Thyroid gland (tissue), 4 donors: ENCODE measurements at regions not wholly inside any gene's neighbourhood (a gene's known extent, or its start where the extent isn't known, plus 50 kb on each side); places are given as distances from the start of the nearest gene placed in this dataset.

ENCODE experiments used
- POLR2A ChIP-seq, 2 donors: fragments of 450-650 bp; IDR thresholded peaks; one replicate each; pipeline ENCODE4 v1.6.1; 2017; ENCODE audit warnings: antibody characterized with exemption in 2 of 2, mild to moderate bottlenecking in 2 of 2, moderate library complexity in 1 of 2
- TF ChIP-seq, protein P1 (sequence below), 6 experiments: fragments of 200-600 bp in 3 of 6; fragments of 450-650 bp in 3 of 6; sonication (generic) in 3 of 6; IDR thresholded peaks; one replicate each; pipeline ENCODE4 v1.5.1; 2016 to 2019; ENCODE audit warnings: antibody characterized with exemption in 6 of 6, mild to moderate bottlenecking in 2 of 6, inconsistent platforms in 1 of 6, moderate library complexity in 1 of 6

DNA sequence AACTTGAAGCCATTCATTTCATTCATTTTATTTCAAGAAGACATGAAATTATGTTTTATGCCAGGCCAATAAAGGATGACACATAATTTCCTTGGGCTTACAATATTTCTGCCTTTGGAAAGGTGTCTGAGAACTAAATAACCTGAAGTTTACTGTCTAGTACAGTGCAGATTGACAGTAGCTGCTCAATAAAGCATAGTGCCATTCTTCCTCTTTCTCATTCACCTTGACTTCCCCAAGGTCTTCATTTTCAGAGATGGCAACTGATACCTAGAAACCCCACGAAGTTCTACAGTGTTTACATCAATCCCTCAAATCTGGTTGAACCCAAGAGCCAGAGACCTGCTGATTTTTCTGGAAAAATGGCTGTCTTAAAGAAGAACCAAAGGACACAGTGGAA, 144.3 kb upstream of the SYN3 start:
- TF ChIP-seq POLR2A (IDR thresholded peaks at IDR 0.05): no peak
- TF ChIP-seq, protein P1, sequence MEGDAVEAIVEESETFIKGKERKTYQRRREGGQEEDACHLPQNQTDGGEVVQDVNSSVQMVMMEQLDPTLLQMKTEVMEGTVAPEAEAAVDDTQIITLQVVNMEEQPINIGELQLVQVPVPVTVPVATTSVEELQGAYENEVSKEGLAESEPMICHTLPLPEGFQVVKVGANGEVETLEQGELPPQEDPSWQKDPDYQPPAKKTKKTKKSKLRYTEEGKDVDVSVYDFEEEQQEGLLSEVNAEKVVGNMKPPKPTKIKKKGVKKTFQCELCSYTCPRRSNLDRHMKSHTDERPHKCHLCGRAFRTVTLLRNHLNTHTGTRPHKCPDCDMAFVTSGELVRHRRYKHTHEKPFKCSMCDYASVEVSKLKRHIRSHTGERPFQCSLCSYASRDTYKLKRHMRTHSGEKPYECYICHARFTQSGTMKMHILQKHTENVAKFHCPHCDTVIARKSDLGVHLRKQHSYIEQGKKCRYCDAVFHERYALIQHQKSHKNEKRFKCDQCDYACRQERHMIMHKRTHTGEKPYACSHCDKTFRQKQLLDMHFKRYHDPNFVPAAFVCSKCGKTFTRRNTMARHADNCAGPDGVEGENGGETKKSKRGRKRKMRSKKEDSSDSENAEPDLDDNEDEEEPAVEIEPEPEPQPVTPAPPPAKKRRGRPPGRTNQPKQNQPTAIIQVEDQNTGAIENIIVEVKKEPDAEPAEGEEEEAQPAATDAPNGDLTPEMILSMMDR (IDR thresholded peaks at IDR 0.05): no peak
